K562 (cell line): ENCODE measurements at regions not wholly inside any gene's neighbourhood (a gene's known extent, or its start where the extent isn't known, plus 50 kb on each side); places are given as distances from the start of the nearest gene placed in this dataset.

Source experiments
- ATAC-seq: fragments of 200-7000 bp; cut with Tn5 transposase; 3 replicates; pipeline ENCODE4 v1.9.1; 2020; ENCODE audit warnings: moderate library complexity
- BruUV-seq: library from RNA; stranded (reverse); fragments of 400-500 nt; replicated peaks from 2 replicates; lab custom pipeline; 2021; lab: Mats Ljungman, UMichigan
- CTCF ChIA-PET: fragments of 300-600 bp; formaldehyde crosslinking; extraction: SDS; loops from one replicate; lab custom pipeline; 2021; ENCODE audit warnings: low intra/inter-chr PET ratio; lab: Yijun Ruan, JAX
- POLR2A ChIA-PET: fragments of 300-600, 350-650 bp; sonication (Branson Sonifier 250); formaldehyde crosslinking; extraction: SDS; loops from one replicate; lab custom pipeline; 2021; ENCODE audit warnings: antibody characterized with exemption, inconsistent platforms; lab: Yijun Ruan, JAX
- DNase-seq, 4 experiments: peaks; one replicate each; pipeline versions ENCODE4 v3.0.0 to v3.0.0-alpha.2; 2011 to 2018; ENCODE audit warnings: low spot score in 3 of 4, mixed read lengths in 3 of 4; ENCODE audit errors: extremely low read depth in 1 of 4
- FAIRE-seq: peaks from 2 replicates; lab custom pipeline; 2011; peaks lifted over from hg19 to GRCh38; lab: Jason Lieb, UNC
- H2AFZ ChIP-seq: 2 replicates; pipeline ENCODE4 v1.6.0; 2011; ENCODE audit warnings: low read depth, low read length, control low read depth, inconsistent platforms
- H3K27ac ChIP-seq: fragments of 200-600 bp; 3 replicates; pipeline ENCODE4 v1.8.0; 2011; ENCODE audit warnings: low read depth, mild to moderate bottlenecking, control low read depth, inconsistent platforms, low read length, moderate library complexity, mixed read lengths; ENCODE audit errors: extremely low read depth
- H3K27me3 ChIP-seq, 2 experiments: fragments of 300-600 bp in 1 of 2; 2 replicates in 1 of 2; 3 replicates in 1 of 2; pipeline versions ENCODE4 v1.6.0 to v1.8.0; 2011; ENCODE audit warnings: inconsistent platforms in 2 of 2, low read length in 2 of 2, mild to moderate bottlenecking in 1 of 2, mixed read lengths in 1 of 2, moderate library complexity in 1 of 2; ENCODE audit not compliant: control insufficient read depth in 2 of 2, insufficient read depth in 2 of 2
- H3K36me3 ChIP-seq: fragments of 300-600 bp; 3 replicates; pipeline ENCODE4 v1.8.0; 2011; ENCODE audit warnings: mild to moderate bottlenecking, low read length, inconsistent platforms; ENCODE audit not compliant: control insufficient read depth, insufficient read depth
- H3K4me1 ChIP-seq, 2 experiments: fragments of 200-600 bp in 1 of 2; replicated peaks in 1 of 2; 2 replicates in 1 of 2; 3 replicates in 1 of 2; pipeline versions ENCODE4 v1.5.1 to v1.8.0; 2011; ENCODE audit warnings: inconsistent platforms in 2 of 2, low read length in 2 of 2, mild to moderate bottlenecking in 1 of 2, mixed read lengths in 1 of 2, moderate library complexity in 1 of 2; ENCODE audit not compliant: control insufficient read depth in 2 of 2, insufficient read depth in 2 of 2
- H3K4me2 ChIP-seq: 2 replicates; pipeline ENCODE4 v1.6.1; 2011; ENCODE audit warnings: low read length, control low read depth, inconsistent platforms, mixed read lengths; ENCODE audit not compliant: insufficient read depth
- H3K4me3 ChIP-seq: fragments of 200-600 bp; sonication (generic), shearing (Covaris generic); 2 replicates; pipeline ENCODE4 v1.5.1; 2016; ENCODE audit warnings: control low read depth, inconsistent platforms
- H3K79me2 ChIP-seq: fragments of 200-600 bp; 3 replicates; pipeline ENCODE4 v1.8.0; 2011; ENCODE audit warnings: low read length, inconsistent platforms; ENCODE audit not compliant: control insufficient read depth, insufficient read depth
- H3K9ac ChIP-seq, 2 experiments: 2 replicates each; pipeline versions ENCODE4 v1.6.0 to v1.6.1; 2011; ENCODE audit warnings: low read depth in 2 of 2, low read length in 2 of 2, control low read depth in 1 of 2, inconsistent platforms in 1 of 2, mild to moderate bottlenecking in 1 of 2, mixed read lengths in 1 of 2; ENCODE audit not compliant: insufficient read depth in 1 of 2
- H3K9me1 ChIP-seq: one replicate; pipeline ENCODE4 v1.6.0; 2011; ENCODE audit warnings: inconsistent platforms, mild to moderate bottlenecking, low read length, moderate library complexity; ENCODE audit not compliant: control insufficient read depth, insufficient read depth
- H3K9me3 ChIP-seq: replicated peaks from 2 replicates; pipeline ENCODE4 v1.5.1; 2011; ENCODE audit warnings: low read depth, low read length, inconsistent platforms; ENCODE audit not compliant: control insufficient read depth, insufficient read depth
- H4K20me1 ChIP-seq: replicated peaks from 2 replicates; pipeline ENCODE4 v1.6.1; 2011; ENCODE audit warnings: low read length, inconsistent platforms, mixed read lengths; ENCODE audit not compliant: control insufficient read depth, insufficient read depth
- CSDE1 ChIP-seq, 2 experiments: fragments of 450-650 bp; IDR thresholded peaks; 2 replicates each; pipeline ENCODE4 v1.6.1; 2016; ENCODE audit warnings: mild to moderate bottlenecking in 1 of 2
- ELK3 ChIP-seq: fragments of 450-650 bp; formaldehyde crosslinking; IDR thresholded peaks from 2 replicates; pipeline ENCODE4 v1.4.0; 2020; ENCODE audit warnings: mild to moderate bottlenecking
- HNRNPH1 ChIP-seq: fragments of 200-400 bp; formaldehyde crosslinking; optimal IDR thresholded peaks from 2 replicates; pipeline ENCODE3; 2017; ENCODE audit warnings: low read depth, mild to moderate bottlenecking, low read length, moderate library complexity
- MITF ChIP-seq: IDR thresholded peaks from 2 replicates; pipeline ENCODE4 v1.6.1; 2014; ENCODE audit warnings: antibody characterized with exemption
- NFIX ChIP-seq: fragments of 250-450 bp; sonication (Bioruptor Pico); IDR thresholded peaks from 2 replicates; pipeline ENCODE4 v1.4.0; 2020; ENCODE audit warnings: low read depth, mild to moderate bottlenecking, moderate library complexity
- ZNF518B ChIP-seq: fragments of 250-450 bp; sonication (Bioruptor Pico); IDR thresholded peaks from 2 replicates; pipeline ENCODE4 v1.5.0; 2021; ENCODE audit warnings: mild to moderate bottlenecking, moderate library complexity
- WGBS: fragments of 100-300 bp; shearing (Covaris generic); methylation state at CpG from one replicate; pipeline ENCODE4 v1.1.6; 2016; ENCODE audit warnings: low coverage, mixed read lengths; ENCODE audit not compliant: insufficient coverage; ENCODE audit errors: missing lambda C conversion rate; 5-methylcytosine and 5-hydroxymethylcytosine counted together
- in situ Hi-C: fragments of 300-500 bp; cut with MboI; formaldehyde crosslinking; loops from 4 replicates; pipeline ENCODE4 v1.15.0; 2018; ENCODE audit warnings: inconsistent platforms, mixed read lengths
- intact Hi-C: fragments of 100-400 bp; cut with micrococcal nuclease; formaldehyde crosslinking; loops from 2 replicates; pipeline ENCODE4 v1.14.2; 2022

GRCh38 chr7:68440866-68441265, 1157.4 kb upstream of the AUTS2 start (continued):
- TF ChIP-seq ZNF518B (CRISPR knock-in tag): no peak
- TF ChIP-seq ELK3 (CRISPR knock-in tag): no peak
- TF ChIP-seq HNRNPH1: no peak

- intact Hi-C loops (no loop called here), in situ Hi-C loops (no loop called here)
- BruUV-seq: no TSS peak
- no peak overlapping the region for H3K9ac ChIP-seq
- H3K36me3 ChIP-seq: no peaks in the 10 kb centered on the region
- ChIA-PET CTCF (no interaction called here), POLR2A (no interaction called here)
- no peaks in the 10 kb centered on the region for H3K27me3 ChIP-seq
- no peak overlapping the region for H2AFZ ChIP-seq
- H3K9me1 ChIP-seq: no peaks in the 10 kb centered on the region
- DNase-seq: no peak
- no peak overlapping the region for H3K4me3 ChIP-seq
- 2% methylated on average over 8 of the region's 8 CpGs for WGBS
- H3K4me2 ChIP-seq: no peak overlapping the region
- no peak for ATAC-seq
- no peaks in the 10 kb centered on the region for H3K79me2 ChIP-seq
- no peak for FAIRE-seq
- no peaks in the 10 kb centered on the region for H3K4me1 ChIP-seq
- no peaks in the 10 kb centered on the region for H3K9me3 ChIP-seq
- H4K20me1 ChIP-seq: no peaks in the 10 kb centered on the region
- H3K27ac ChIP-seq: no peak overlapping the region
- TF ChIP-seq CSDE1 (IDR thresholded peaks at IDR 0.05) (no peak), NFIX (0 out of 2 replicates have a peak, but pooled peaks have one; percentile 24), MITF (no peak)
Observed at GRCh38 chr7:68441645-68442044, 1156.6 kb upstream of the AUTS2 start.
